Activated CD8-positive, alpha-beta T cell treated with anti-CD3 and anti-CD28 coated beads for 36 hours (primary cell): ENCODE measurements at regions not wholly inside any gene's neighbourhood (a gene's known extent, or its start where the extent isn't known, plus 50 kb on each side); places are given as distances from the start of the nearest gene placed in this dataset.

Source experiments
- ATAC-seq: fragments of 200-7000 bp; cut with Tn5 transposase; one replicate; pipeline ENCODE4 v1.10.0; 2021; ENCODE audit warnings: mild to moderate bottlenecking, moderate library complexity
- CTCF ChIA-PET: fragments of 350-600 bp; sonication (Branson Sonifier 250); formaldehyde crosslinking; loops from one replicate; lab custom pipeline; 2021; ENCODE audit warnings: antibody characterized with exemption; lab: Charles Lee
- POLR2A ChIA-PET: fragments of 350-600 bp; sonication (Branson Sonifier 250); formaldehyde crosslinking; loops from one replicate; lab custom pipeline; 2021; ENCODE audit warnings: antibody characterized with exemption; lab: Charles Lee
- DNase-seq: peaks from one replicate; pipeline ENCODE4 v3.0.0-alpha.2; 2020
- H3K27ac Mint-ChIP-seq: one replicate; pipeline ENCODE4 v1.8.0; 2021; ENCODE audit warnings: mild to moderate bottlenecking, mixed read lengths
- H3K27me3 Mint-ChIP-seq: one replicate; pipeline ENCODE4 v1.8.0; 2021; ENCODE audit warnings: mixed read lengths
- H3K36me3 Mint-ChIP-seq: one replicate; pipeline ENCODE4 v1.8.0; 2021; ENCODE audit warnings: low read depth, mixed read lengths
- H3K4me1 Mint-ChIP-seq: one replicate; pipeline ENCODE4 v1.8.0; 2021; ENCODE audit warnings: low read depth, mixed read lengths
- H3K4me3 Mint-ChIP-seq: one replicate; pipeline ENCODE4 v1.8.0; 2021; ENCODE audit warnings: mild to moderate bottlenecking, moderate library complexity, mixed read lengths
- H3K9me3 Mint-ChIP-seq: one replicate; pipeline ENCODE4 v1.8.0; 2021; ENCODE audit warnings: mixed read lengths
- intact Hi-C: fragments of 100-400 bp; cut with micrococcal nuclease; formaldehyde crosslinking; loops from one replicate; pipeline ENCODE4 v1.10.0; 2022
- TF ChIP-seq, protein P1 (sequence below): fragments of 200-600 bp; IDR thresholded peaks from one replicate; pipeline ENCODE4 v1.8.0; 2022; ENCODE audit warnings: antibody characterized with exemption, mild to moderate bottlenecking

DNA sequence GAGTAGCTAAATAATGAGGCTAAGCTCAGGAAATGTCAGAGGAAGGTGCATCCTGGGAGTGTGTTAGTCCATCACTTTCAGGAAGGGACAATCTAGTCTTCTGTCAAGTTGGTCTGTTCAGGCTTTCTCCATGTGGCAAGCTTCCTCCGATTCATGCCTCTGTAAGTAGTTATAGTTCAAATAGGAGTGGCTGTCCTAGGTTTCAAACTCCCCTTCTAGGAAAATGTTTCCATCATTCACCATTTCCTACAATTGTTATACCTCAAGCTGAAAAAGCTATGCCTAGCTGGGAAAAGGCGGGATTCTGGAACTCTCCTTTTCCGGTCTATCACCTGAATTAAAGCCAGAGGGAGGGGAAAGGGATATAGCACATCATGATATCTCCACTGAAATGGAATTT lies 287.7 kb upstream of the ZSWIM2 start:
- Mint-ChIP-seq H3K27ac (no peak overlapping the region), H3K9me3 (peaks cover 2% of the 10 kb centered on the region), H3K4me1 (no peaks in the 10 kb centered on the region), H3K36me3 (no peaks in the 10 kb centered on the region), H3K27me3 (no peaks in the 10 kb centered on the region), H3K4me3 (no peak overlapping the region)
- POLR2A ChIA-PET = no interaction called here
- DNase-seq (no peak), ATAC-seq (no peak)
- intact Hi-C loops = no loop called here
- TF ChIP-seq, protein P1, sequence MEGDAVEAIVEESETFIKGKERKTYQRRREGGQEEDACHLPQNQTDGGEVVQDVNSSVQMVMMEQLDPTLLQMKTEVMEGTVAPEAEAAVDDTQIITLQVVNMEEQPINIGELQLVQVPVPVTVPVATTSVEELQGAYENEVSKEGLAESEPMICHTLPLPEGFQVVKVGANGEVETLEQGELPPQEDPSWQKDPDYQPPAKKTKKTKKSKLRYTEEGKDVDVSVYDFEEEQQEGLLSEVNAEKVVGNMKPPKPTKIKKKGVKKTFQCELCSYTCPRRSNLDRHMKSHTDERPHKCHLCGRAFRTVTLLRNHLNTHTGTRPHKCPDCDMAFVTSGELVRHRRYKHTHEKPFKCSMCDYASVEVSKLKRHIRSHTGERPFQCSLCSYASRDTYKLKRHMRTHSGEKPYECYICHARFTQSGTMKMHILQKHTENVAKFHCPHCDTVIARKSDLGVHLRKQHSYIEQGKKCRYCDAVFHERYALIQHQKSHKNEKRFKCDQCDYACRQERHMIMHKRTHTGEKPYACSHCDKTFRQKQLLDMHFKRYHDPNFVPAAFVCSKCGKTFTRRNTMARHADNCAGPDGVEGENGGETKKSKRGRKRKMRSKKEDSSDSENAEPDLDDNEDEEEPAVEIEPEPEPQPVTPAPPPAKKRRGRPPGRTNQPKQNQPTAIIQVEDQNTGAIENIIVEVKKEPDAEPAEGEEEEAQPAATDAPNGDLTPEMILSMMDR = no peak
- CTCF ChIA-PET = no interaction called here

DNA sequence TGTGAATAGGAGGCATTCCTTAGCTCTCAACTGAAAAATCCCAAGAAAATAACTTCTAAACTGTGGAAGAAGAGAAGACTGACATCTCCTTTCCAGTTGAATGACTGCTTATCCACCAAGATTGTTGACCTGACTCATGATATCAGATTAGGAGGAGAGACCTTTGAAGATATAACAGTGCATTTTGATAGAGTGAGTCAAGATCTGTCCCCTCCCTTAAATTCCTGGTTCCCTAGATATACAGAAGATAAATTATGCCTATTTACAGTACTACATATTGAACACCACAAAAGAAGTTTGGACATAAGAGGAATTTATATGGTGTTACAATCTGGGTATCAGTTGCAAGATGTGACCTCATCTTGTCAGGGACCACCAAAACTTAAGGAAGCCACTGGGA lies 285.3 kb upstream of the ZSWIM2 start:
- TF ChIP-seq, protein P1 = no peak
- ChIA-PET CTCF (no interaction called here), POLR2A (no interaction called here)
- Mint-ChIP-seq H3K27me3 (no peaks in the 10 kb centered on the region), H3K4me3 (no peak overlapping the region), H3K9me3 (peaks cover 3% of the 10 kb centered on the region), H3K4me1 (no peaks in the 10 kb centered on the region), H3K36me3 (no peaks in the 10 kb centered on the region), H3K27ac (no peak overlapping the region)
- ATAC-seq (no peak), DNase-seq (no peak)
- intact Hi-C loops = no loop called here

- H3K27me3 Mint-ChIP-seq = no peaks in the 10 kb centered on the region
- intact Hi-C loops = no loop called here
- H3K4me1 Mint-ChIP-seq = no peaks in the 10 kb centered on the region
- ChIA-PET CTCF (no interaction called here), POLR2A (no interaction called here)
- no peak for DNase-seq
- H3K36me3 Mint-ChIP-seq = no peaks in the 10 kb centered on the region
- H3K9me3 Mint-ChIP-seq = peaks cover 3% of the 10 kb centered on the region
- no peak overlapping the region for H3K27ac Mint-ChIP-seq
- TF ChIP-seq, protein P1 = no peak
- ATAC-seq = no peak
- no peak overlapping the region for H3K4me3 Mint-ChIP-seq
Measured at GRCh38 chr2:187129868-187130267, 280.9 kb upstream of the ZSWIM2 start.

GRCh38 chr2:187129306-187129705 lies 280.3 kb upstream of the ZSWIM2 start:
- H3K4me1 Mint-ChIP-seq = no peaks in the 10 kb centered on the region
- no peaks in the 10 kb centered on the region for H3K27me3 Mint-ChIP-seq
- ChIA-PET CTCF (no interaction called here), POLR2A (no interaction called here)
- H3K27ac Mint-ChIP-seq = no peak overlapping the region
- no peaks in the 10 kb centered on the region for H3K36me3 Mint-ChIP-seq
- H3K4me3 Mint-ChIP-seq = no peak overlapping the region
- intact Hi-C loops = no loop called here
- TF ChIP-seq, protein P1 = no peak
- H3K9me3 Mint-ChIP-seq = peaks cover 3% of the 10 kb centered on the region
- no peak for ATAC-seq
- DNase-seq = no peak

DNA sequence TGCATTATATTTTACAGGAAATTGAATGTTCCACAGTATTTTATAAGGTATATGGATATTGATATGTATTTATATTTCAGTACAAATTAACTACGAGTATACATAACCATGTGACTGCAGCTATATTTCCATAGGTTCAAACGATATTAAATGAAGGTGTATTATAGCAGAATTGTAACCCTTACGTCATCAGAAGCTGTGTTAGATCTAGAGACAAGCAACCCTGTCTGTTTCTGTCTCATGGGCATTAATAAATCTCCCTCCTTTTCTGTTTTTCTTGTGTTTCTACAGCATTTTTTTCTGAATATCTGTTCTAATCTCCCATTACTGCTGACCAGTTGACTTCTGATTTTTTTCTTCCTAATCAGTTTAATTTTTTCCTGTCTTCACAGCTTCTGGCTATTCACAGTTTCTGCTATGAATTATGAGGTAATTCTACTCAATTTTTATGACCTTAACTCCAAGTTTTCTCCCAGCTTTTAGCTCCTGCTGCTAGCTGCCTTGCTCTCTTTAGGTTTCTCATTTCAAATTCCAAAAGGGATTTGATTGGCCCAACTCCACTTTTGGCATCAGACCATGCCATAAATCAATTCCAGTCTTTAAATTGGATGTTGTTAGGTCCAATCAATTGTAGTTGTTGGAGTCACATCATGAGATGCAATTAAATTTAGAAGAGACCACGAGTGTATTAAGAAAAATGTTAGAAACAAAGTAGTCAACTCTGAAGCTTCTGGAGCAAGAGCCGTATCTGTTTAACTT lies 277.5 kb upstream of the ZSWIM2 start:
- H3K9me3 Mint-ChIP-seq = peaks cover 1% of the 10 kb centered on the region
- TF ChIP-seq, protein P1 = no peak
- H3K4me1 Mint-ChIP-seq = no peaks in the 10 kb centered on the region
- intact Hi-C loops = no loop called here
- H3K4me3 Mint-ChIP-seq = no peak overlapping the region
- no peaks in the 10 kb centered on the region for H3K27me3 Mint-ChIP-seq
- DNase-seq (no peak), ATAC-seq (no peak)
- CTCF ChIA-PET = no interaction called here
- H3K36me3 Mint-ChIP-seq = no peaks in the 10 kb centered on the region
- POLR2A ChIA-PET = no interaction called here
- H3K27ac Mint-ChIP-seq = no peak overlapping the region
